Naive thymus-derived CD8-positive, alpha-beta T cell (primary cell): ENCODE measurements at regions not wholly inside any gene's neighbourhood (a gene's known extent, or its start where the extent isn't known, plus 50 kb on each side); places are given as distances from the start of the nearest gene placed in this dataset.
A peak's percentile ranks its signal among the peaks of the same experiment; 100 is the strongest.

ENCODE experiments used
- ATAC-seq, 2 donors: fragments of 150-1000 bp; cut with Tn5 transposase in 1 of 2; sonication (Bioruptor Pico), chemical (Tn5 transposase) in 1 of 2; 1 replicate in 1 of 2; 2 replicates in 1 of 2; pipeline ENCODE4 v1.10.0; 2021; ENCODE audit warnings: mild to moderate bottlenecking in 2 of 2, moderate library complexity in 2 of 2
- POLR2A ChIA-PET: fragments of 350-600 bp; sonication (Branson Sonifier 250); formaldehyde crosslinking; loops from one replicate; lab custom pipeline; 2021; ENCODE audit warnings: antibody characterized with exemption; lab: Charles Lee
- DNase-seq, 10 donors: peaks; one replicate each; pipeline versions ENCODE4 v3.0.0 to v3.0.0-alpha.2; 2020 to 2022
- H3K27ac Mint-ChIP-seq, 10 donors: one replicate each; pipeline ENCODE4 v1.8.0; 2020 to 2022; ENCODE audit warnings: mild to moderate bottlenecking in 10 of 10, mixed read lengths in 10 of 10, moderate library complexity in 4 of 10, inconsistent platforms in 1 of 10
- H3K27me3 Mint-ChIP-seq, 5 donors: one replicate each; pipeline ENCODE4 v1.8.0; 2021 to 2022; ENCODE audit warnings: mixed read lengths in 5 of 5
- H3K36me3 Mint-ChIP-seq, 3 donors: one replicate each; pipeline ENCODE4 v1.8.0; 2020 to 2022; ENCODE audit warnings: mixed read lengths in 3 of 3, mild to moderate bottlenecking in 2 of 3, inconsistent platforms in 1 of 3
- H3K4me1 Mint-ChIP-seq, 4 donors: one replicate each; pipeline ENCODE4 v1.8.0; 2021 to 2022; ENCODE audit warnings: mixed read lengths in 4 of 4
- H3K4me3 Mint-ChIP-seq, 10 donors: one replicate each; pipeline ENCODE4 v1.8.0; 2020 to 2022; ENCODE audit warnings: mild to moderate bottlenecking in 10 of 10, mixed read lengths in 10 of 10, moderate library complexity in 6 of 10, inconsistent platforms in 1 of 10
- H3K9me3 Mint-ChIP-seq, 9 donors: one replicate each; pipeline ENCODE4 v1.8.0; 2020 to 2022; ENCODE audit warnings: mixed read lengths in 9 of 9, mild to moderate bottlenecking in 3 of 9, inconsistent platforms in 1 of 9, moderate library complexity in 1 of 9

GRCh38 chr3:72128921-72129320, 344.0 kb upstream of the PROK2 start:
- POLR2A ChIA-PET, result no interaction called here

GRCh38 chr3:72127844-72128243, 342.9 kb upstream of the PROK2 start:
- no peak overlapping the region for H3K4me3 Mint-ChIP-seq
- H3K9me3 Mint-ChIP-seq, result peaks cover 0 to 3% (median 0%) of the 10 kb centered on the region in 9 donors
- ATAC-seq, result no peak
- peaks cover 0 to 2% (median 0%) of the 10 kb centered on the region in 4 donors for H3K4me1 Mint-ChIP-seq
- no peaks in the 10 kb centered on the region for H3K36me3 Mint-ChIP-seq
- no peak overlapping the region for H3K27ac Mint-ChIP-seq
- POLR2A ChIA-PET, result no interaction called here
- DNase-seq, result no peak
- peaks cover 0 to 3% (median 0%) of the 10 kb centered on the region in 5 donors for H3K27me3 Mint-ChIP-seq

More at GRCh38 chr3:72128921-72129320, 344.0 kb upstream of the PROK2 start:
- Mint-ChIP-seq H3K9me3 (peaks cover 0 to 3% (median 0%) of the 10 kb centered on the region in 9 donors), H3K27me3 (peaks cover 0 to 1% (median 0%) of the 10 kb centered on the region in 5 donors), H3K36me3 (no peaks in the 10 kb centered on the region), H3K27ac (peak overlapping the region in 1 of 10 donors; percentile 49), H3K4me3 (no peak overlapping the region), H3K4me1 (peaks cover 0 to 2% (median 0%) of the 10 kb centered on the region in 4 donors)
- DNase-seq (no peak), ATAC-seq (no peak)

GRCh38 chr3:72127224-72127612, 342.3 kb upstream of the PROK2 start:
- peaks cover 0 to 2% (median 0%) of the 10 kb centered on the region in 4 donors for H3K4me1 Mint-ChIP-seq
- no peaks in the 10 kb centered on the region for H3K36me3 Mint-ChIP-seq
- peaks cover 0 to 3% (median 0%) of the 10 kb centered on the region in 5 donors for H3K27me3 Mint-ChIP-seq
- DNase-seq (no peak), ATAC-seq (no peak)
- no peak overlapping the region for H3K4me3 Mint-ChIP-seq
- H3K9me3 Mint-ChIP-seq, result peaks cover 0 to 3% (median 0%) of the 10 kb centered on the region in 9 donors
- POLR2A ChIA-PET, result no interaction called here
- H3K27ac Mint-ChIP-seq, result no peak overlapping the region

- peaks cover 0 to 3% (median 0%) of the 10 kb centered on the region in 9 donors for H3K9me3 Mint-ChIP-seq
- no peaks in the 10 kb centered on the region for H3K36me3 Mint-ChIP-seq
- no peak overlapping the region for H3K27ac Mint-ChIP-seq
- H3K4me3 Mint-ChIP-seq, result no peak overlapping the region
- no peak for DNase-seq
- ATAC-seq, result no peak
- peaks cover 0 to 2% (median 0%) of the 10 kb centered on the region in 4 donors for H3K4me1 Mint-ChIP-seq
- peaks cover 0 to 3% (median 0%) of the 10 kb centered on the region in 5 donors for H3K27me3 Mint-ChIP-seq
- POLR2A ChIA-PET, result no interaction called here
Observed at GRCh38 chr3:72126441-72127223, 341.7 kb upstream of the PROK2 start.

- peaks cover 0 to 8% (median 0%) of the 10 kb centered on the region in 5 donors for H3K27me3 Mint-ChIP-seq
- no peaks in the 10 kb centered on the region for H3K36me3 Mint-ChIP-seq
- ATAC-seq (no peak), DNase-seq (no peak)
- H3K4me1 Mint-ChIP-seq, result peaks cover 0 to 4% (median under 1%) of the 10 kb centered on the region in 4 donors
- H3K4me3 Mint-ChIP-seq, result no peak overlapping the region
- POLR2A ChIA-PET, result no interaction called here
- no peak overlapping the region for H3K27ac Mint-ChIP-seq
- no peaks in the 10 kb centered on the region for H3K9me3 Mint-ChIP-seq
Observed at GRCh38 chr3:72123908-72124441, 339.0 kb upstream of the PROK2 start.

- no peaks in the 10 kb centered on the region for H3K9me3 Mint-ChIP-seq
- POLR2A ChIA-PET, result no interaction called here
- H3K4me1 Mint-ChIP-seq, result peaks cover 0 to 4% (median under 1%) of the 10 kb centered on the region in 4 donors
- H3K27ac Mint-ChIP-seq, result no peak overlapping the region
- H3K36me3 Mint-ChIP-seq, result no peaks in the 10 kb centered on the region
- no peak for ATAC-seq
- no peak overlapping the region for H3K4me3 Mint-ChIP-seq
- H3K27me3 Mint-ChIP-seq, result peaks cover 0 to 8% (median 0%) of the 10 kb centered on the region in 5 donors
- DNase-seq, result no peak
Observed at GRCh38 chr3:72120806-72121778, 336.1 kb upstream of the PROK2 start.

GRCh38 chr3:72120039-72120438, 335.1 kb upstream of the PROK2 start:
- H3K36me3 Mint-ChIP-seq, result no peaks in the 10 kb centered on the region
- peaks cover 0 to 4% (median under 1%) of the 10 kb centered on the region in 4 donors for H3K4me1 Mint-ChIP-seq
- no peak overlapping the region for H3K27ac Mint-ChIP-seq
- H3K9me3 Mint-ChIP-seq, result no peaks in the 10 kb centered on the region
- peaks cover 0 to 8% (median 0%) of the 10 kb centered on the region in 5 donors for H3K27me3 Mint-ChIP-seq
- POLR2A ChIA-PET, result no interaction called here
- no peak for ATAC-seq
- DNase-seq, result no peak
- H3K4me3 Mint-ChIP-seq, result no peak overlapping the region

- no peaks in the 10 kb centered on the region for H3K9me3 Mint-ChIP-seq
- no peaks in the 10 kb centered on the region for H3K36me3 Mint-ChIP-seq
- POLR2A ChIA-PET, result no interaction called here
- H3K4me1 Mint-ChIP-seq, result peaks cover 0 to 2% (median under 1%) of the 10 kb centered on the region in 4 donors
- no peak overlapping the region for H3K4me3 Mint-ChIP-seq
- H3K27ac Mint-ChIP-seq, result no peak overlapping the region
- ATAC-seq (no peak), DNase-seq (no peak)
- H3K27me3 Mint-ChIP-seq, result peaks cover 0 to 5% (median 0%) of the 10 kb centered on the region in 5 donors
Observed at GRCh38 chr3:72118628-72119027, 333.7 kb upstream of the PROK2 start.

- Mint-ChIP-seq H3K4me3 (no peak overlapping the region), H3K4me1 (peaks cover 0 to 2% (median 0%) of the 10 kb centered on the region in 4 donors), H3K27me3 (peaks cover 0 to 5% (median 0%) of the 10 kb centered on the region in 5 donors), H3K9me3 (no peaks in the 10 kb centered on the region), H3K27ac (no peak overlapping the region), H3K36me3 (no peaks in the 10 kb centered on the region)
- DNase-seq, result no peak
- no peak for ATAC-seq
- POLR2A ChIA-PET, result no interaction called here
Observed at GRCh38 chr3:72116226-72116625, 331.3 kb upstream of the PROK2 start.

GRCh38 chr3:72115307-72115706, 330.4 kb upstream of the PROK2 start:
- H3K4me1 Mint-ChIP-seq, result no peaks in the 10 kb centered on the region
- no peak overlapping the region for H3K4me3 Mint-ChIP-seq
- no peaks in the 10 kb centered on the region for H3K9me3 Mint-ChIP-seq
- POLR2A ChIA-PET, result no interaction called here
- H3K27ac Mint-ChIP-seq, result no peak overlapping the region
- DNase-seq (no peak), ATAC-seq (no peak)
- no peaks in the 10 kb centered on the region for H3K36me3 Mint-ChIP-seq
- H3K27me3 Mint-ChIP-seq, result peaks cover 0 to 4% (median 0%) of the 10 kb centered on the region in 5 donors

- Mint-ChIP-seq H3K27me3 (peaks cover 0 to 4% (median 0%) of the 10 kb centered on the region in 5 donors), H3K27ac (no peak overlapping the region), H3K4me1 (no peaks in the 10 kb centered on the region), H3K9me3 (no peaks in the 10 kb centered on the region), H3K4me3 (no peak overlapping the region), H3K36me3 (no peaks in the 10 kb centered on the region)
- no peak for DNase-seq
- no peak for ATAC-seq
- POLR2A ChIA-PET, result no interaction called here
Observed at GRCh38 chr3:72114773-72115172, 329.8 kb upstream of the PROK2 start.

GRCh38 chr3:72113964-72114363, 329.0 kb upstream of the PROK2 start:
- ATAC-seq, result no peak
- H3K9me3 Mint-ChIP-seq, result no peaks in the 10 kb centered on the region
- POLR2A ChIA-PET, result no interaction called here
- peaks cover 0 to 6% (median 0%) of the 10 kb centered on the region in 5 donors for H3K27me3 Mint-ChIP-seq
- no peak overlapping the region for H3K27ac Mint-ChIP-seq
- no peak overlapping the region for H3K4me3 Mint-ChIP-seq
- no peak for DNase-seq
- no peaks in the 10 kb centered on the region for H3K36me3 Mint-ChIP-seq
- no peaks in the 10 kb centered on the region for H3K4me1 Mint-ChIP-seq
